Osteoblast (primary cell): ENCODE measurements at regions not wholly inside any gene's neighbourhood (a gene's known extent, or its start where the extent isn't known, plus 50 kb on each side); places are given as distances from the start of the nearest gene placed in this dataset.

ENCODE experiments used
- DNase-seq: peaks from one replicate; pipeline ENCODE4 v3.0.0; 2011; ENCODE audit warnings: low spot score, mixed read lengths; ENCODE audit not compliant: insufficient read length; ENCODE audit errors: missing footprints
- H2AFZ ChIP-seq: 2 replicates; pipeline ENCODE4 v1.6.0; 2011; ENCODE audit warnings: mild to moderate bottlenecking, low read length
- H3K27ac ChIP-seq: 2 replicates; pipeline ENCODE4 v1.5.1; 2011; ENCODE audit warnings: mild to moderate bottlenecking, low read depth, low read length, moderate library complexity
- H3K27me3 ChIP-seq: 2 replicates; pipeline ENCODE4 v1.6.0; 2012; ENCODE audit warnings: mild to moderate bottlenecking, control low read depth, inconsistent platforms, low read length, moderate library complexity; ENCODE audit not compliant: insufficient read depth
- H3K36me3 ChIP-seq: 2 replicates; pipeline ENCODE4 v1.5.1; 2011; ENCODE audit warnings: mild to moderate bottlenecking, low read length, control low read depth, moderate library complexity; ENCODE audit not compliant: insufficient read depth
- H3K4me1 ChIP-seq: 2 replicates; pipeline ENCODE4 v1.5.1; 2011; ENCODE audit warnings: mild to moderate bottlenecking, low read length, control low read depth, moderate library complexity; ENCODE audit not compliant: insufficient read depth
- H3K4me2 ChIP-seq: 2 replicates; pipeline ENCODE4 v1.6.0; 2011; ENCODE audit warnings: mild to moderate bottlenecking, low read length; ENCODE audit not compliant: insufficient read depth
- H3K4me3 ChIP-seq: fragments of 200-600 bp; sonication (generic); 3 replicates; pipeline ENCODE4 v1.5.1; 2012; ENCODE audit warnings: mild to moderate bottlenecking, low read length, inconsistent platforms; ENCODE audit not compliant: insufficient read depth
- H3K79me2 ChIP-seq: 2 replicates; pipeline ENCODE4 v1.6.0; 2012; ENCODE audit warnings: mild to moderate bottlenecking, low read length, control low read depth, inconsistent platforms; ENCODE audit not compliant: insufficient read depth
- H3K9me3 ChIP-seq: 2 replicates; pipeline ENCODE4 v1.5.1; 2011; ENCODE audit warnings: low read depth, low read length, control low read depth
- H4K20me1 ChIP-seq: 2 replicates; pipeline ENCODE4 v1.6.0; 2012; ENCODE audit warnings: mild to moderate bottlenecking, low read length, control low read depth; ENCODE audit not compliant: insufficient read depth
- CTCF ChIP-seq: IDR thresholded peaks from 2 replicates; pipeline ENCODE4 v1.5.1; 2011; ENCODE audit warnings: mild to moderate bottlenecking, low read depth, low read length, moderate library complexity; ENCODE audit errors: extremely low read depth

DNA sequence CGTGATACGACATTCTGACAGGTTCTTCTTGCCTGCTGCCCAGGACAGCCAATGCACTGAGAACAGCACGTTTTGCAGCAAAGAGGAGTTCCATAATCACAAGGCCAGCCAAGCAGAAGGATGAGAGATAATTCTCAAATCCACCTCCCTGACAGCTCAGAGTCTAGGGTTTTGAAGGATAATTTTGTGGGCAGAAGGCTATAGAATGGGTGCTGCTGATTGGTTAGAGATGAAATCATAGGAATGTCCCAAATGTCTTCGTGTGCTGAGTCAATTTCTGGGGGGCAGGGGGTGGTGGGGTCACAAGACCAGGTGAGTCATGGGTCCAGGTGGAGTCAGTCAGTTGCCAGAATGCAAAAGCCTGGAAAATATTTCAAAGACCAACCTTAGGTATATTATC is 175.5 kb upstream of the SLC30A5 start:
- Histone ChIP-seq H3K79me2 (no peaks in the 10 kb centered on the region), H3K4me1 (no peaks in the 10 kb centered on the region), H3K36me3 (no peaks in the 10 kb centered on the region), H4K20me1 (no peaks in the 10 kb centered on the region), H3K4me3 (no peak overlapping the region), H3K4me2 (no peak overlapping the region), H3K27ac (no peak overlapping the region), H3K27me3 (no peaks in the 10 kb centered on the region), H2AFZ (no peak overlapping the region), H3K9me3 (no peaks in the 10 kb centered on the region)
- no peak for DNase-seq
- no peak for TF ChIP-seq CTCF

DNA sequence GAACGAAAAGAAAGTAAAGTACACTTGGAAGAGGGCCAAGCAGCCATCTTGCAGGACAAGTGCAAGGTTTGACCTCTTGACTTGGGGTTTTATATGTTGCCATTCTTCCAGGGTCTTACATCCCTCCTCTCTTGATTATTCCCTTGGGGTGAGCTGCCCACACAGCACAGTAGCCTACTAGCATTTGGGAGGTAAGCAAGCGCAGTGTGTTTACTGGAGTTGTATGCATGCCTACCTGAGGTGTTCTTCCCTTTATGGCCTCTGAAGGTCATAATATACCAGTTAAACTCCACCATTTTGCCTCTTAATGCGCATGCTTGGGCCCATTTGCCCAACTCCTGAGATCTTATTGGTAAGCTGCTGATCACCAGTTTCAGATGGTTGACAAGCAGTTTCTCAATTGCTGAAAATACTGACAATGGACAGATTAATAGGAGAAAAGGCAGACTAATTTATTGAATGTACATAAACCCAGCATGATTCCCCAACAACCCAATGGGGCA is 173.8 kb upstream of the SLC30A5 start:
- H3K27ac ChIP-seq: no peak overlapping the region
- H3K4me2 ChIP-seq: no peak overlapping the region
- DNase-seq: no peak
- no peaks in the 10 kb centered on the region for H4K20me1 ChIP-seq
- no peak for TF ChIP-seq CTCF
- H3K36me3 ChIP-seq: no peaks in the 10 kb centered on the region
- peaks cover 2% of the 10 kb centered on the region for H3K27me3 ChIP-seq
- H2AFZ ChIP-seq: no peak overlapping the region
- H3K9me3 ChIP-seq: no peaks in the 10 kb centered on the region
- no peak overlapping the region for H3K4me3 ChIP-seq
- H3K4me1 ChIP-seq: no peaks in the 10 kb centered on the region
- no peaks in the 10 kb centered on the region for H3K79me2 ChIP-seq

DNA sequence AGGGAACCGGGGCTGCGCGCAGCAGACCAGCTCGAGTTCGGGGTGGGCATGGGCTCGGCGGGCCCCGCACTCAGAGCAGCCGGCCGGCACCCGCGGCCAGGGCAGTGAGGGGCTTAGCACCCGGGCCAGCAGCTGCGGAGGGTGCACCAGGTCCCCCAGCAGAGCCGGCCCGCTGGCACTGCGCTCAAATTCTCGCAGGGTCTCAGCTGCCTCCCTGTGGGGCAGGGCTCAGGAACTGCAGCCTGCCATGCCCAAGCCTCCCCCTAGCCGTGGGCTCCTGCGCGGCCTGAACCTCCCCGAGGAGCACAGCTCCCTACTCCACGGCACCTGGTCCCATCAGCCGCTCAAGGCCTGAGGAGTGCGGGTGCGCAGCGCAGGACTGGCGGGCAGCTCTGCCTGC is 172.9 kb upstream of the SLC30A5 start:
- no peaks in the 10 kb centered on the region for H3K36me3 ChIP-seq
- H3K79me2 ChIP-seq: no peaks in the 10 kb centered on the region
- H3K27me3 ChIP-seq: peaks cover 2% of the 10 kb centered on the region
- no peak for DNase-seq
- no peaks in the 10 kb centered on the region for H3K9me3 ChIP-seq
- H3K4me1 ChIP-seq: no peaks in the 10 kb centered on the region
- TF ChIP-seq CTCF: no peak
- no peak overlapping the region for H3K4me2 ChIP-seq
- H2AFZ ChIP-seq: no peak overlapping the region
- H3K4me3 ChIP-seq: no peak overlapping the region
- H4K20me1 ChIP-seq: no peaks in the 10 kb centered on the region
- no peak overlapping the region for H3K27ac ChIP-seq

DNA sequence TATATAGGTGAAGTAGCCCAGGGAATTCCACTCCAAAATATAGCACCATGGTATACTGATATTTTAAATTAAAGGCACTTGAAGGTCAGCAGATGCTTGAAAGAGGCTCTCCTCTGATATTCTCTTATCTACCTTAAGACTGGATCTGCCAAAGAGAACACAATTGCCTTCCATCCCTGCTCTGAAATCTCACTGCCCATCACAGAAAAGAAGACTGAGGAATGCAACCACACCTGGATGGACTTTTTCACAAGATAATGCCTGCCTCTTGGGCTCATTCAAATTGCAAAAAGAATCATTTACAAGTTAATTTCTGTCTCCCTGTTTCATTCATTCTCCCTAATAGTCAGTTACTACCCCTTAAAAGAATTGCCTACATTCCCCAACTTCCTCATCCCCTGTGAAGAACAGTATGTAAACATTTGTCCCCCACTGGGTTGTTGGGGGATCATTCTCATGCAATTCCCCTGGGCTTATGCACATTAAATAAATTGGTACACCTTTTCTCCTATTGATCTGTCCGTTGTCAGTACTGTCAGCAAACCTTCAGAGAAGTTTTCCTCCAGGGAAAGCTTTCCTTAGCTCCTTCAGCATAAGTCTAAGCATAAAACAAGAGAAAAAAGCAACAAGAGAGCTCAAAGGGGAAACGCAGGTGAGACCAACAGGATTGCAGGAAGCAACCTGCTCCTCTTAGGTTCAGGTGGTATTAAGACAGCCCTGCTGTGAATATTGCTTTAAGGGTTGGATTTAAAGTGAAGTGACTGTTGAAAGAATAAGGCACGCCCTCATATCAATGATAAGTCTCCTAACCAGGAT is 171.4 kb upstream of the SLC30A5 start:
- TF ChIP-seq CTCF: no peak

More for the DNA sequence above, 171.4 kb upstream of the SLC30A5 start:
- H3K4me1 ChIP-seq: no peaks in the 10 kb centered on the region
- peaks cover 2% of the 10 kb centered on the region for H3K27me3 ChIP-seq
- H3K4me2 ChIP-seq: no peak overlapping the region
- H3K27ac ChIP-seq: no peak overlapping the region
- no peaks in the 10 kb centered on the region for H3K9me3 ChIP-seq
- no peak overlapping the region for H3K4me3 ChIP-seq
- no peaks in the 10 kb centered on the region for H3K79me2 ChIP-seq
- no peaks in the 10 kb centered on the region for H4K20me1 ChIP-seq
- no peak for DNase-seq
- H3K36me3 ChIP-seq: no peaks in the 10 kb centered on the region
- no peak overlapping the region for H2AFZ ChIP-seq
